ENCODE measurements at regions not wholly inside any gene's neighbourhood (a gene's known extent, or its start where the extent isn't known, plus 50 kb on each side); places are given as distances from the start of the nearest gene placed in this dataset.

DNA sequence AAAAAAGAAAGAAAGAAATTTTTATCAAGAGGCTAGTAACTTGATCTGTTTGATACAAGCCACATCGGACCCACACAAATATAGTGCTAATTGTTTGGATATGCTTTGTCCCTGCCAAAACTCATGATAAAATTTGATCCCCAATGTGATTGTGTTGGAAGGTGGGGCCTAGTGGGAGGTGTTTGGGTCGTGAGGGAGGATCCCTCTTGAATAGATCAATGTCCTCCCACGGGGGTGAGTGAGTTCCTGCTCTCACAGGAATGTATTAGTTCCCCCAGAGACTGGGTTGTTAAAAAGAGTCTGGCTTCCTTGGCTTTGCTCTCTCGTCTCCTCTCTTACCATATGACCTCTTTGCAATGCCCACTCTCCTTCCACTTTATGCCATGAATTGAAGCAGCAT, 80.6 kb upstream of the CPLX2 start:
- 65% methylated on average over 4 of the region's 4 CpGs for WGBS
- H3K27me3 ChIP-seq, result peaks cover 21% of the 10 kb centered on the region

GRCh38 chr5:175795959-175796358, 75.4 kb upstream of the CPLX2 start:
- TF ChIP-seq EP300 (IDR thresholded peaks at IDR 0.05), result no peak
- no peak for TF ChIP-seq POLR2A (IDR thresholded peaks at IDR 0.05)
- TF ChIP-seq POLR2AphosphoS5 (IDR thresholded peaks at IDR 0.05), result no peak
- no peak for TF ChIP-seq CTCF (IDR thresholded peaks at IDR 0.05)
- no peaks in the 10 kb centered on the region for H3K36me3 ChIP-seq
- DNase-seq (ENCODE audit: low spot score in 2 of 2), result no peak
- H3K27ac ChIP-seq, result no peak overlapping the region
- no peaks in the 10 kb centered on the region for H3K9me3 ChIP-seq
- peaks cover 10% of the 10 kb centered on the region for H3K4me1 ChIP-seq
- H3K27me3 ChIP-seq, result peaks cover 45% of the 10 kb centered on the region
- 75% methylated on average over 3 of the region's 3 CpGs for WGBS
- no peak overlapping the region for H3K4me3 ChIP-seq

More for the DNA sequence above, 80.6 kb upstream of the CPLX2 start:
- no peak for DNase-seq (ENCODE audit: low spot score in 2 of 2)
- no peak for TF ChIP-seq POLR2AphosphoS5 (IDR thresholded peaks at IDR 0.05)
- TF ChIP-seq CTCF (IDR thresholded peaks at IDR 0.05), result no peak
- no peak for TF ChIP-seq EP300 (IDR thresholded peaks at IDR 0.05)
- TF ChIP-seq POLR2A (IDR thresholded peaks at IDR 0.05), result no peak
- H3K27ac ChIP-seq, result no peak overlapping the region
- no peaks in the 10 kb centered on the region for H3K4me1 ChIP-seq
- no peak overlapping the region for H3K4me3 ChIP-seq
- H3K36me3 ChIP-seq, result no peaks in the 10 kb centered on the region
- H3K9me3 ChIP-seq, result no peaks in the 10 kb centered on the region

- 19% methylated on average over 9 of the region's 108 CpGs for WGBS
- TF ChIP-seq CTCF (IDR thresholded peaks at IDR 0.05), result no peak
- peak in 1 of 3 donors; percentile 80 for TF ChIP-seq POLR2AphosphoS5 (IDR thresholded peaks at IDR 0.05)
- TF ChIP-seq POLR2A (IDR thresholded peaks at IDR 0.05), result no peak
- no peak for TF ChIP-seq EP300 (IDR thresholded peaks at IDR 0.05)
- no peaks in the 10 kb centered on the region for H3K9me3 ChIP-seq
- no peaks in the 10 kb centered on the region for H3K36me3 ChIP-seq
- peak in 1 of 2 donors; percentile 67 for DNase-seq (ENCODE audit: low spot score in 2 of 2)
- H3K27ac ChIP-seq, result no peak overlapping the region
- no peak overlapping the region for H3K4me3 ChIP-seq
- peaks cover 10% of the 10 kb centered on the region for H3K4me1 ChIP-seq
- H3K27me3 ChIP-seq, result peaks cover 54% of the 10 kb centered on the region
Observed at GRCh38 chr5:175796536-175797499, 74.6 kb upstream of the CPLX2 start.

- Histone ChIP-seq H3K27ac (no peak overlapping the region), H3K9me3 (no peaks in the 10 kb centered on the region), H3K4me3 (no peak overlapping the region), H3K4me1 (peaks cover 10% of the 10 kb centered on the region), H3K36me3 (no peaks in the 10 kb centered on the region), H3K27me3 (peaks cover 61% of the 10 kb centered on the region)
- TF ChIP-seq POLR2AphosphoS5 (IDR thresholded peaks at IDR 0.05), result no peak
- TF ChIP-seq CTCF (IDR thresholded peaks at IDR 0.05), result no peak
- no peak for TF ChIP-seq POLR2A (IDR thresholded peaks at IDR 0.05)
- no peak for TF ChIP-seq EP300 (IDR thresholded peaks at IDR 0.05)
- DNase-seq (ENCODE audit: low spot score in 2 of 2), result no peak
- 4% methylated on average over 13 of the region's 27 CpGs for WGBS
Observed at GRCh38 chr5:175797521-175798038, 73.8 kb upstream of the CPLX2 start.

GRCh38 chr5:175798626-175799025, 72.8 kb upstream of the CPLX2 start:
- Histone ChIP-seq H3K4me3 (no peak overlapping the region), H3K27ac (no peak overlapping the region), H3K4me1 (peaks cover 10% of the 10 kb centered on the region), H3K27me3 (peaks cover 66% of the 10 kb centered on the region), H3K9me3 (no peaks in the 10 kb centered on the region), H3K36me3 (no peaks in the 10 kb centered on the region)
- 96% methylated on average over 2 of the region's 2 CpGs for WGBS
- DNase-seq (ENCODE audit: low spot score in 2 of 2), result no peak
- TF ChIP-seq POLR2A (IDR thresholded peaks at IDR 0.05) (no peak), CTCF (IDR thresholded peaks at IDR 0.05) (no peak), EP300 (IDR thresholded peaks at IDR 0.05) (no peak), POLR2AphosphoS5 (IDR thresholded peaks at IDR 0.05) (no peak)
